ENCODE measurements at regions not wholly inside any gene's neighbourhood (a gene's known extent, or its start where the extent isn't known, plus 50 kb on each side); places are given as distances from the start of the nearest gene placed in this dataset.

DNA sequence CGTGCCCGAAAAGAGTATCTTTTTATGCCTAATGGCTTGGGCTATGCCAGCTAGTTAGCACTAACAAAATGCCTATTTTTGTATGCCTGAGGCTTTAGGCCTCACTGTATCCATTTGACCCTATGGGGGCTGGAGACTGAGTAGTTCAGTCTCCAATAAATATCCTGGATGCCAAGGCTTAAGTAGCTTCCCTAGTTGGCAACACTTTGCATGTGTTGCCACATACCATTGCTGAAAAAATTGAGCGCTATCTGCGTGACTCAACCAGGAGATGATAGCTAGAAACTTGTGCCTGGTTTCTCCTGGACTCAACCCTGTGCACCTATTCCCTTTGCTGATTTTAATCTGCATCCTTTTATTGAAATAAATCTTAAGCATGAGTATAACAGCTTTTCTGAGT, 58.4 kb upstream of the ATP2C1 start:
- no peak overlapping the region for H3K27ac ChIP-seq (ENCODE audit: low read depth, low read length, poor library complexity, severe bottlenecking)
- H3K36me3 ChIP-seq (ENCODE audit: insufficient read depth, low read length): no peaks in the 10 kb centered on the region
- intact Hi-C loops (cut with micrococcal nuclease; ENCODE audit: unreplicated experiment): no loop called here
- TF ChIP-seq, protein P1, sequence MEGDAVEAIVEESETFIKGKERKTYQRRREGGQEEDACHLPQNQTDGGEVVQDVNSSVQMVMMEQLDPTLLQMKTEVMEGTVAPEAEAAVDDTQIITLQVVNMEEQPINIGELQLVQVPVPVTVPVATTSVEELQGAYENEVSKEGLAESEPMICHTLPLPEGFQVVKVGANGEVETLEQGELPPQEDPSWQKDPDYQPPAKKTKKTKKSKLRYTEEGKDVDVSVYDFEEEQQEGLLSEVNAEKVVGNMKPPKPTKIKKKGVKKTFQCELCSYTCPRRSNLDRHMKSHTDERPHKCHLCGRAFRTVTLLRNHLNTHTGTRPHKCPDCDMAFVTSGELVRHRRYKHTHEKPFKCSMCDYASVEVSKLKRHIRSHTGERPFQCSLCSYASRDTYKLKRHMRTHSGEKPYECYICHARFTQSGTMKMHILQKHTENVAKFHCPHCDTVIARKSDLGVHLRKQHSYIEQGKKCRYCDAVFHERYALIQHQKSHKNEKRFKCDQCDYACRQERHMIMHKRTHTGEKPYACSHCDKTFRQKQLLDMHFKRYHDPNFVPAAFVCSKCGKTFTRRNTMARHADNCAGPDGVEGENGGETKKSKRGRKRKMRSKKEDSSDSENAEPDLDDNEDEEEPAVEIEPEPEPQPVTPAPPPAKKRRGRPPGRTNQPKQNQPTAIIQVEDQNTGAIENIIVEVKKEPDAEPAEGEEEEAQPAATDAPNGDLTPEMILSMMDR (conservative IDR thresholded peaks at IDR 0.05; ENCODE audit: low read length): no peak
- no peak for TF ChIP-seq EZH2phosphoT487 (IDR thresholded peaks at IDR 0.05; ENCODE audit: borderline replicate concordance, low read depth, low read length)
- H3K9me3 ChIP-seq (ENCODE audit: low read length): no peaks in the 10 kb centered on the region
- DNase-seq (ENCODE audit: low spot score): no peak
- no peak overlapping the region for H2AFZ ChIP-seq (ENCODE audit: low read length)
- no peaks in the 10 kb centered on the region for H4K20me1 ChIP-seq (ENCODE audit: insufficient read depth, low read length)
- peaks cover 3% of the 10 kb centered on the region for H3K4me1 ChIP-seq (ENCODE audit: insufficient read depth, low read length, poor library complexity, severe bottlenecking)
- BruUV-seq (replicated peaks): no TSS peak
- H3K4me3 ChIP-seq (ENCODE audit: low read depth, low read length, poor library complexity, severe bottlenecking): no peak overlapping the region
- H3K79me2 ChIP-seq (ENCODE audit: insufficient read depth, low read depth, low read length): no peaks in the 10 kb centered on the region
- ChIA-PET CTCF (ENCODE audit: unreplicated experiment) (no interaction called here), POLR2A (no interaction called here)
- no peaks in the 10 kb centered on the region for H3K9me2 ChIP-seq (ENCODE audit: insufficient read depth, low read length)
- no peak overlapping the region for H3K4me2 ChIP-seq (ENCODE audit: low read length)

DNA sequence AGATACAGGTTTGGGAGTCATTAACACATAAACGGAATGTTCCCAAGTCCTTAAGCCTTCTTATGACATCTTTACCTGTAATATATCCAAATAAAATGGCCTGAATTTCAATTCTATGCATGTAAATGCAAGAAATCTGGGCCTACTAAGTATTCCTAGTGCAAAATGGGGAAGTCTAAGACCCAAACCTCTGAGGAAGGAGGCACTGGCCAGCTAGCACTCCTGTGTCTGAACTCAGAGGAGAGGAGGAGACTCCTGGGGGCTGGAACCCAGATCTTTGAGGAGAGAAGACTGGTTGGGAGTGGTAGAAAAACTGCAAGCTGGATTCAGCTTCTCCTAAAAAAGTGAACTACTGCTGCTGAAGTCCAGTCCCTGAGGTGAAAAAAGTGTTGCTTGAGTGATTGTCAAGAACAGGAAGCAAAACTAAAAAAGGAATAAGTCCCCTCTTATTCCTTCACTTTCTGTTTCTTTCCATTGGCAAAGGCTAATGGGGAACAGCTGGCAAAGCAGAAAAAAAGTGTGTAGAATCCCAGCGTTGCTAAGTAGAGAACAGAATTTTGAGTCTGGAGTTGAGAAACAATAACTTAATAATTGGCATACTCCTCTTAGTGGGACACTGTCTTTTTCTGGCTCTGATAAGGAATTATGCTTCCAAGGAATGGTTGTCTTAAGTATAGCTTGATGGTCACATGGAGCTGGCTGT, 54.8 kb upstream of the ATP2C1 start:
- no peak for DNase-seq (ENCODE audit: low spot score)
- no TSS peak for BruUV-seq (replicated peaks)
- no peak for TF ChIP-seq EZH2phosphoT487 (IDR thresholded peaks at IDR 0.05; ENCODE audit: borderline replicate concordance, low read depth, low read length)
- TF ChIP-seq, protein P1 (conservative IDR thresholded peaks at IDR 0.05; ENCODE audit: low read length): no peak
- H3K4me2 ChIP-seq (ENCODE audit: low read length): no peak overlapping the region
- no peaks in the 10 kb centered on the region for H4K20me1 ChIP-seq (ENCODE audit: insufficient read depth, low read length)
- intact Hi-C loops (cut with micrococcal nuclease; ENCODE audit: unreplicated experiment): no loop called here
- no peaks in the 10 kb centered on the region for H3K9me3 ChIP-seq (ENCODE audit: low read length)
- no peaks in the 10 kb centered on the region for H3K9me2 ChIP-seq (ENCODE audit: insufficient read depth, low read length)
- peaks cover 3% of the 10 kb centered on the region for H3K4me1 ChIP-seq (ENCODE audit: insufficient read depth, low read length, poor library complexity, severe bottlenecking)
- no peak overlapping the region for H3K27ac ChIP-seq (ENCODE audit: low read depth, low read length, poor library complexity, severe bottlenecking)
- H3K79me2 ChIP-seq (ENCODE audit: insufficient read depth, low read depth, low read length): no peaks in the 10 kb centered on the region
- H2AFZ ChIP-seq (ENCODE audit: low read length): no peak overlapping the region
- H3K36me3 ChIP-seq (ENCODE audit: insufficient read depth, low read length): no peaks in the 10 kb centered on the region
- no peak overlapping the region for H3K4me3 ChIP-seq (ENCODE audit: low read depth, low read length, poor library complexity, severe bottlenecking)
- ChIA-PET POLR2A (interaction anchor here (1.1 kb wide), 1 partner anchor 80 kb away, joined by 3 read pairs; no protein-coding TSS in a partner anchor), CTCF (ENCODE audit: unreplicated experiment) (no interaction called here)

DNA sequence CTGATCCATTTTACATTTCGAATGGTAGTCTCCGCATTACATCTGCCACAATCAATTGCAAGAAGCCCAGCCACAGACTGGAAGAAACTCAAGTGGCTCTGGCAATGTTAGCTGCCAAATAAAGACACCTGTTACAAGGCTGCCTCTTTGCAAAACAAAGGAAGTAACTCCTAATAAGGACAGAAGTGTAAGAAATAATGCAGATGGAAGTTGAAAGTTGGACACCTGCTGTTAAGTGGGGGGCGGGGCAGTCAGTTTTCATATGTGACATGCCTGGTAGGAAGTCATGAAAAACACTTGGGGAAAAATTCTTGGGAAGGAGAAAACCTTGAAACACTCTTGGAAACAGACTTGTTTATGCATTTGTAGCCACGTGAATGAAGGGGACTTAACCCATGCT, 54.1 kb upstream of the ATP2C1 start:
- H3K9me2 ChIP-seq (ENCODE audit: insufficient read depth, low read length): no peaks in the 10 kb centered on the region

More for the DNA sequence above, 54.1 kb upstream of the ATP2C1 start:
- no peaks in the 10 kb centered on the region for H3K79me2 ChIP-seq (ENCODE audit: insufficient read depth, low read depth, low read length)
- no peak for DNase-seq (ENCODE audit: low spot score)
- H3K4me1 ChIP-seq (ENCODE audit: insufficient read depth, low read length, poor library complexity, severe bottlenecking): peaks cover 3% of the 10 kb centered on the region
- H2AFZ ChIP-seq (ENCODE audit: low read length): no peak overlapping the region
- no TSS peak for BruUV-seq (replicated peaks)
- no peaks in the 10 kb centered on the region for H4K20me1 ChIP-seq (ENCODE audit: insufficient read depth, low read length)
- H3K36me3 ChIP-seq (ENCODE audit: insufficient read depth, low read length): no peaks in the 10 kb centered on the region
- no peak overlapping the region for H3K27ac ChIP-seq (ENCODE audit: low read depth, low read length, poor library complexity, severe bottlenecking)
- H3K9me3 ChIP-seq (ENCODE audit: low read length): no peaks in the 10 kb centered on the region
- CTCF ChIA-PET (ENCODE audit: unreplicated experiment): no interaction called here
- no peak overlapping the region for H3K4me2 ChIP-seq (ENCODE audit: low read length)
- intact Hi-C loops (cut with micrococcal nuclease; ENCODE audit: unreplicated experiment): no loop called here
- POLR2A ChIA-PET: interaction anchor here (0.5 to 1.2 kb wide), 4 partner anchors 17 to 93 kb away, joined by 3 to 6 read pairs (median 3); partner anchors contain the start of gene PIK3R4
- TF ChIP-seq EZH2phosphoT487 (IDR thresholded peaks at IDR 0.05; ENCODE audit: borderline replicate concordance, low read depth, low read length): no peak
- TF ChIP-seq, protein P1 (conservative IDR thresholded peaks at IDR 0.05; ENCODE audit: low read length): no peak
- no peak overlapping the region for H3K4me3 ChIP-seq (ENCODE audit: low read depth, low read length, poor library complexity, severe bottlenecking)

All from OCI-LY7 (cell line).